Keratinocyte (primary cell): ENCODE measurements at regions not wholly inside any gene's neighbourhood (a gene's known extent, or its start where the extent isn't known, plus 50 kb on each side); places are given as distances from the start of the nearest gene placed in this dataset.

Source experiments
- DNase-seq: peaks from one replicate; pipeline ENCODE4 v3.0.0-alpha.2; 2011; ENCODE audit warnings: low read depth, missing footprints, low spot score
- FAIRE-seq: peaks from 2 replicates; lab custom pipeline; 2011; peaks lifted over from hg19 to GRCh38; lab: Jason Lieb, UNC
- H2AFZ ChIP-seq: 2 replicates; pipeline ENCODE4 v1.6.0; 2012; ENCODE audit warnings: low read length, control low read depth, inconsistent platforms; ENCODE audit not compliant: control insufficient read depth
- H3K27ac ChIP-seq: 2 replicates; pipeline ENCODE4 v1.5.1; 2011; ENCODE audit warnings: low read length; ENCODE audit not compliant: control insufficient read depth, insufficient read depth
- H3K27me3 ChIP-seq: 3 replicates; pipeline ENCODE4 v1.6.0; 2011; ENCODE audit warnings: low read length; ENCODE audit not compliant: control insufficient read depth, insufficient read depth; ENCODE audit errors: extremely low read depth
- H3K36me3 ChIP-seq, 2 experiments: 2 replicates in 1 of 2; 3 replicates in 1 of 2; pipeline ENCODE4 v1.5.1; 2011; ENCODE audit warnings: low read length in 2 of 2, mild to moderate bottlenecking in 1 of 2; ENCODE audit not compliant: control insufficient read depth in 2 of 2, insufficient read depth in 2 of 2; ENCODE audit errors: extremely low read depth in 1 of 2
- H3K4me1 ChIP-seq: 3 replicates; pipeline ENCODE4 v1.5.1; 2011; ENCODE audit warnings: low read length; ENCODE audit not compliant: control insufficient read depth, insufficient read depth; ENCODE audit errors: extremely low read depth
- H3K4me2 ChIP-seq: 3 replicates; pipeline ENCODE4 v1.6.0; 2011; ENCODE audit warnings: low read depth, low read length; ENCODE audit not compliant: control insufficient read depth, insufficient read depth; ENCODE audit errors: extremely low read depth
- H3K4me3 ChIP-seq, 3 experiments: fragments of 200-600 bp in 1 of 3; sonication (generic) in 1 of 3; 2 replicates in 2 of 3; 3 replicates in 1 of 3; pipeline ENCODE4 v1.5.1; 2011 to 2016; ENCODE audit warnings: low read length in 3 of 3, mild to moderate bottlenecking in 3 of 3, control low read depth in 2 of 3, inconsistent platforms in 1 of 3, low read depth in 1 of 3, mixed read lengths in 1 of 3, mixed run types in 1 of 3, moderate library complexity in 1 of 3; ENCODE audit not compliant: control insufficient read depth in 2 of 3, insufficient read depth in 2 of 3; ENCODE audit errors: extremely low read depth in 1 of 3
- H3K79me2 ChIP-seq: 2 replicates; pipeline ENCODE4 v1.6.0; 2012; ENCODE audit warnings: low read length; ENCODE audit not compliant: control insufficient read depth, insufficient read depth
- H3K9ac ChIP-seq: 3 replicates; pipeline ENCODE4 v1.6.0; 2011; ENCODE audit warnings: low read length; ENCODE audit not compliant: control insufficient read depth, insufficient read depth; ENCODE audit errors: extremely low read depth
- H3K9me1 ChIP-seq: 3 replicates; pipeline ENCODE4 v1.6.0; 2011; ENCODE audit warnings: low read length; ENCODE audit not compliant: control insufficient read depth, insufficient read depth; ENCODE audit errors: extremely low read depth
- H3K9me3 ChIP-seq: 2 replicates; pipeline ENCODE4 v1.5.1; 2012; ENCODE audit warnings: low read depth, low read length; ENCODE audit not compliant: control insufficient read depth
- H4K20me1 ChIP-seq: 3 replicates; pipeline ENCODE4 v1.6.0; 2011; ENCODE audit warnings: low read length; ENCODE audit not compliant: control insufficient read depth, insufficient read depth; ENCODE audit errors: extremely low read depth
- EZH2 ChIP-seq: IDR thresholded peaks from one replicate; pipeline ENCODE4 v1.6.1; 2012; ENCODE audit warnings: inconsistent platforms, mild to moderate bottlenecking, low read length, moderate library complexity
- dilution Hi-C: fragments of 300-500 bp; cut with MboI; formaldehyde crosslinking; loops from one replicate; pipeline ENCODE4 v1.7.0; 2020; ENCODE audit warnings: low sequenced_read_pairs; ENCODE audit not compliant: extremely low pct_ligation_motif_present
- TF ChIP-seq, protein P1 (sequence below), 3 experiments: IDR thresholded peaks in 1 of 3; conservative IDR thresholded peaks in 1 of 3; optimal IDR thresholded peaks in 1 of 3; 2 replicates in 2 of 3; 3 replicates in 1 of 3; pipeline versions ENCODE3 to v1.5.1; 2011; ENCODE audit warnings: low read length in 3 of 3, mild to moderate bottlenecking in 3 of 3, moderate library complexity in 2 of 3, control low read depth in 1 of 3, inconsistent platforms in 1 of 3; ENCODE audit not compliant: insufficient read depth in 2 of 3; ENCODE audit errors: extremely low read depth in 1 of 3

DNA sequence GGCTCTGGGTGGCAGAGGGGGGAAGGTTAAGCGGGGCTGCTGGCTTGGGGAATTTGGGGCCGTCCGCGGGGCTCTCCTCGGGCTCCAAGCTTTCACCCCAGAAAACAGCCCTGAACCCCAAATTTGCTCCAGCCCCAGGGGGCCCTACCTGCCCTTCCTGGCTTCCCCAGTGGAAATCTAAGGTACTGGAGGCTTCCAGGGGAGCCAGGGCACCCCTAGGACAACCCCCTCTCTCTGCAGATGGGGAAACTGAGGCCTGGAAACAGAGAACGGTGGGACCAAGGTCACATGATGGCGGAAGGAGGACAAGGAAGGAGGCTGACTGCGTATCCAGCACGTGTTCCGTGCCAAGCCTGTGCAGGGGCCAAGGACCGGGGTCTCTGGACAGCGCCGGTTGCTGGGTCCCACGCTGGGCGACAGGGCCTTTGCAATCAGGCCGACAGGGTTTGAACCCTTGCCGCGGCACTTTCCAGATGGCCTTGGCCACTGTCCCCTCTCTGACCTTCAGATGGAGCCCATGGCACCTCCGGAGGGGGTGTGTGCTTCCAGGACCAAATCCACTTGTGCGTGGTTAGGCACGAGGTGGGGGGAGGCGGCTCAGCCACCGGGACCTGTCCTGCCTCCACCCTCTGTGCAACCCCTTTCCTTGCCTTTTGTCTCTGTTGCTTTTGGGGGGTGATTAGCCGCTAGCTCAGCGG, 183.1 kb downstream of the C9orf50 start:
- FAIRE-seq (no peak), DNase-seq (no peak)
- H2AFZ ChIP-seq = no peak overlapping the region
- no peaks in the 10 kb centered on the region for H3K9me1 ChIP-seq
- dilution Hi-C loops = no loop called here
- H3K79me2 ChIP-seq = no peaks in the 10 kb centered on the region
- TF ChIP-seq, protein P1, sequence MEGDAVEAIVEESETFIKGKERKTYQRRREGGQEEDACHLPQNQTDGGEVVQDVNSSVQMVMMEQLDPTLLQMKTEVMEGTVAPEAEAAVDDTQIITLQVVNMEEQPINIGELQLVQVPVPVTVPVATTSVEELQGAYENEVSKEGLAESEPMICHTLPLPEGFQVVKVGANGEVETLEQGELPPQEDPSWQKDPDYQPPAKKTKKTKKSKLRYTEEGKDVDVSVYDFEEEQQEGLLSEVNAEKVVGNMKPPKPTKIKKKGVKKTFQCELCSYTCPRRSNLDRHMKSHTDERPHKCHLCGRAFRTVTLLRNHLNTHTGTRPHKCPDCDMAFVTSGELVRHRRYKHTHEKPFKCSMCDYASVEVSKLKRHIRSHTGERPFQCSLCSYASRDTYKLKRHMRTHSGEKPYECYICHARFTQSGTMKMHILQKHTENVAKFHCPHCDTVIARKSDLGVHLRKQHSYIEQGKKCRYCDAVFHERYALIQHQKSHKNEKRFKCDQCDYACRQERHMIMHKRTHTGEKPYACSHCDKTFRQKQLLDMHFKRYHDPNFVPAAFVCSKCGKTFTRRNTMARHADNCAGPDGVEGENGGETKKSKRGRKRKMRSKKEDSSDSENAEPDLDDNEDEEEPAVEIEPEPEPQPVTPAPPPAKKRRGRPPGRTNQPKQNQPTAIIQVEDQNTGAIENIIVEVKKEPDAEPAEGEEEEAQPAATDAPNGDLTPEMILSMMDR (optimal IDR thresholded peaks at IDR 0.05 in 1 of 3, IDR thresholded peaks at IDR 0.05 in 1 of 3, conservative IDR thresholded peaks at IDR 0.05 in 1 of 3; ENCODE audit: extremely low read depth in 1 of 3, insufficient read depth in 2 of 3, low read length in 3 of 3) = no peak
- TF ChIP-seq EZH2 = peak; percentile 92
- no peak overlapping the region for H3K9ac ChIP-seq
- H3K27ac ChIP-seq = no peak overlapping the region
- no peaks in the 10 kb centered on the region for H3K9me3 ChIP-seq
- H3K36me3 ChIP-seq = no peaks in the 10 kb centered on the region
- peak overlapping the region; percentile 1 to 25 (median 22) for H3K4me3 ChIP-seq
- peak overlapping the region; percentile 43 for H3K4me2 ChIP-seq
- peaks cover 46% of the 10 kb centered on the region for H3K27me3 ChIP-seq
- peaks cover 4% of the 10 kb centered on the region for H3K4me1 ChIP-seq
- no peaks in the 10 kb centered on the region for H4K20me1 ChIP-seq

DNA sequence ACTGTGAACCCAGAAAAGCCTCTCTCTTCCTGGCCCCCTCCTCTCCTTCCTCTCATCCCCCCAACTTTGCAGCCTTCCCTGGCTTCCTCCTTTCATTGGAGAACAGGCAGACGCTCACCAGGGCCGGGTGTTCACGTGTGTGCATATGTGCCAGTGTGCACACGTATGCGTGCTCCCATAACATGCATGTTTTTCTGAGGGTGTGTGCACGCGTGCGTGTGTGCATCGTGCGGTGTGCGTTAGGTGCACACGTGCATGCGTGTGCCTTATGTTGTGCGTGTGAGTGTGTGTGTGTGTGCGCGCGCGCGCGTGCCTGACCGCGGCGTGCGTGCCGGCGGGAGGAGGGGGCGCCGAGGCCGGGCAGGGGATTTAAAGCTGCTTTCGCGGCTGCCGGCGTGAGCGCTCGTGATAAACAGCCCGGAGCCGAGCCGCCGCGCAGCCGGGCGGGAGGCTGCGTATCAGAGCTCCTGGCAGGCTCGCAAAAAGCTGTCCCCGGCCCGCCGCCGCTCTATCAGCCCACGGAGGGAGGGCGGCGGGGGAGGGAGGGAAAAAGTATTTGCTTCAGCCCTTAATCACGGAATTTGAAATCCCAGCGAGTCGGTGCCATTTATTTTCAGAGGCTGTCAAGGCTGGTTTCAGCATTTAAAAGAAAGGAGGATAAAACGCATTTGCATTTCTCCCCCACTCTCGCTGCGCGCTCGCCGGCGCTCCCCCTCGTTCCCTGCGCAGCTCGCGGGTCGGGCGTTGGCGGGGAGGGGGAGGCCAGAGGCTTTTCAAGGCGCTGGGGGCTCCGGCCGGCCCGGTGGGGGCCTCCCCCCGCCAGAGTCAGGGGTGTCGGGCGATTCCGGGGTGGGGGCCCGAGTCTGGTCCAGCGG, 183.9 kb downstream of the C9orf50 start:
- Histone ChIP-seq H3K27me3 (peaks cover 47% of the 10 kb centered on the region), H3K9ac (no peak overlapping the region), H3K4me2 (peak overlapping the region; percentile 36), H3K4me3 (peak overlapping the region; percentile 1 to 22 (median 10)), H3K27ac (no peak overlapping the region), H3K9me1 (no peaks in the 10 kb centered on the region), H2AFZ (no peak overlapping the region), H3K79me2 (no peaks in the 10 kb centered on the region), H4K20me1 (no peaks in the 10 kb centered on the region), H3K9me3 (no peaks in the 10 kb centered on the region), H3K36me3 (no peaks in the 10 kb centered on the region), H3K4me1 (peaks cover 4% of the 10 kb centered on the region)
- DNase-seq (no peak), FAIRE-seq (no peak)
- TF ChIP-seq, protein P1 (optimal IDR thresholded peaks at IDR 0.05 in 1 of 3, IDR thresholded peaks at IDR 0.05 in 1 of 3, conservative IDR thresholded peaks at IDR 0.05 in 1 of 3; ENCODE audit: extremely low read depth in 1 of 3, insufficient read depth in 2 of 3, low read length in 3 of 3) = no peak
- TF ChIP-seq EZH2 = peak; percentile 92
- dilution Hi-C loops = no loop called here
